Karpas-422 (cell line): ENCODE measurements at regions not wholly inside any gene's neighbourhood (a gene's known extent, or its start where the extent isn't known, plus 50 kb on each side); places are given as distances from the start of the nearest gene placed in this dataset.

Experiments used
- DNase-seq: peaks from one replicate; pipeline ENCODE4 v3.0.0-alpha.2; 2015
- H2AFZ ChIP-seq: fragments of 200-600 bp; sonication (generic); 2 replicates; pipeline ENCODE4 v1.6.1; 2014; ENCODE audit warnings: antibody characterized with exemption, low read length, mixed read lengths
- H3K27ac ChIP-seq: fragments of 200-600 bp; sonication (generic); 2 replicates; pipeline ENCODE4 v1.5.1; 2014; ENCODE audit warnings: mild to moderate bottlenecking, low read length, moderate library complexity
- H3K27me3 ChIP-seq: fragments of 200-600 bp; sonication (generic); 2 replicates; pipeline ENCODE4 v1.6.1; 2014; ENCODE audit warnings: low read length, mixed read lengths
- H3K36me3 ChIP-seq: fragments of 200-600 bp; sonication (generic); 2 replicates; pipeline ENCODE4 v1.6.1; 2014; ENCODE audit warnings: low read length, mixed read lengths; ENCODE audit not compliant: insufficient read depth
- H3K4me1 ChIP-seq: fragments of 200-600 bp; sonication (generic); 2 replicates; pipeline ENCODE4 v1.6.1; 2014; ENCODE audit warnings: mild to moderate bottlenecking, low read length, mixed read lengths
- H3K4me2 ChIP-seq: fragments of 200-600 bp; sonication (generic); 2 replicates; pipeline ENCODE4 v1.6.1; 2014; ENCODE audit warnings: low read length, low read depth, mild to moderate bottlenecking; ENCODE audit not compliant: poor library complexity, severe bottlenecking
- H3K4me3 ChIP-seq: fragments of 200-600 bp; sonication (generic); 2 replicates; pipeline ENCODE4 v1.5.1; 2014; ENCODE audit warnings: mild to moderate bottlenecking, antibody characterized with exemption, low read length, mixed read lengths
- H3K79me2 ChIP-seq: fragments of 200-600 bp; sonication (generic); 2 replicates; pipeline ENCODE4 v1.6.1; 2014; ENCODE audit warnings: mild to moderate bottlenecking, low read length, mixed read lengths
- H3K9ac ChIP-seq: fragments of 200-600 bp; sonication (generic); 2 replicates; pipeline ENCODE4 v1.6.0; 2014; ENCODE audit warnings: low read length
- H3K9me2 ChIP-seq: fragments of 200-600 bp; sonication (generic), shearing (Covaris generic); replicated peaks from 2 replicates; pipeline ENCODE4 v1.6.0; 2014; ENCODE audit warnings: mild to moderate bottlenecking, low read length, moderate library complexity; ENCODE audit not compliant: insufficient read depth
- H3K9me3 ChIP-seq: fragments of 300-700, 200-600 bp; sonication (generic); 2 replicates; pipeline ENCODE4 v1.6.1; 2014; ENCODE audit warnings: low read length, mixed read lengths
- H4K20me1 ChIP-seq: fragments of 200-600 bp; sonication (generic); 2 replicates; pipeline ENCODE4 v1.6.1; 2014; ENCODE audit warnings: mild to moderate bottlenecking, antibody characterized with exemption, low read length, low read depth; ENCODE audit not compliant: insufficient read depth

DNA sequence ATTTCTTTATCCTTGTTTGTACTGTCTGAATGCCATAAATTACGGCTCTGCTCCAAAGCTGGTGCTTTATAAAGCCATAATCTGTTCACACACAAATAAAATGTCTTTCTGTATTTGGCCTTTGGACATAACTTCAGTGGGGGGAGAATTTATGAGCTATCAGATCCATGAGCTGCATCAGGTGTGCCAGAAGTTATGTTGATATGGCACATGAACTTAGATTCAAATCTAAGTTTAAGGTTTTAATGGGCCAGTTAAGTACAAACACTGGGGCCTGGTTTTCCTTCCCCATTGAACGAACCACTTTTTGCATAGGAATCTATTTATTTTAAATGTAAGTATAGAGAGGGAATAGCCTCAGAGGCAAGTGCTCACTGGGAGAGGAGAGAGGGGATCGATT is 239.9 kb downstream of the NFKBIZ start:
- no peaks in the 10 kb centered on the region for H3K4me1 ChIP-seq

DNA sequence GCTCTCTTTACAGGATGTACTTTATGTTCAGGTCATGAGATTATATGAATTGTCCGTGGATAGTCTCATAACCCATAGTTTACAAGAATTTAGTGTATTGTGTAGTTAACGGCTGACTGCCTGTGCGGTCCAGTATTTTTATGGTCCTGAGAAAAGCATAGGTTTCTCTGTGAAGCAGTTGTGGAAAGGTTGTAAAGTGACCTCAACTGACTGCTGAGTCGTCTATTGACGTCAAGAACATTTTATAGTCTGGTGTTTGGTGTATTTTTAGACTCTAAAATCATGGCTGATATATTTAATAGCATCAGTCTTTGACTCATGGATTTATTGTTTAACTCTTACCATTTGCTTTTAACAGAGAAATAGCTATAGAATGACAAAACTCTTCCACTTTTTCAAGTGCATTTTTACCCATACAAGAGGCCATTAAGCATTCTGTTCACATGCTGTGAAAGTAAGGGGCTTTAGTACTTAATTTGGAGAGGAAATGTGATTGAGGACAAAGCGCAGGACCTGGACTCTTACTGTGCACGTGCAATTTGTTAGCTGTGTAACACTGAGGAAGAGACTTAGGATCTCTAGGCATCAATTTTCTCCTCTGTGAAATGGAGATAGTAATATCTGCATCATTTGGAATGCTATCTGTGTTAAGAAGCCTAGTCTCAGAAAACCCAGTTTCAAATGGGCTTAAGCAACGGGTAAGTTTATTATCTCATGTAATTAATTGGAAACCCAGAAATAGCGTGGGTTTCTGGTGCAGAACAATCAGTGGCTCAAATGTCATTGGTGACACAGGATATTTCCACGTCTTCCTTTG is 240.8 kb downstream of the NFKBIZ start:
- H3K36me3 ChIP-seq: no peaks in the 10 kb centered on the region
- no peaks in the 10 kb centered on the region for H3K4me1 ChIP-seq
- H4K20me1 ChIP-seq: no peaks in the 10 kb centered on the region
- H3K4me3 ChIP-seq: no peak overlapping the region
- no peak for DNase-seq
- H3K9me2 ChIP-seq: no peaks in the 10 kb centered on the region
- no peaks in the 10 kb centered on the region for H3K9me3 ChIP-seq
- H3K79me2 ChIP-seq: no peaks in the 10 kb centered on the region
- H3K9ac ChIP-seq: no peak overlapping the region
- no peak overlapping the region for H3K4me2 ChIP-seq
- no peak overlapping the region for H3K27ac ChIP-seq
- no peaks in the 10 kb centered on the region for H3K27me3 ChIP-seq
- H2AFZ ChIP-seq: no peak overlapping the region

More for the DNA sequence above, 239.9 kb downstream of the NFKBIZ start:
- no peaks in the 10 kb centered on the region for H3K36me3 ChIP-seq
- no peak overlapping the region for H3K4me3 ChIP-seq
- no peaks in the 10 kb centered on the region for H3K79me2 ChIP-seq
- H3K27ac ChIP-seq: no peak overlapping the region
- no peaks in the 10 kb centered on the region for H4K20me1 ChIP-seq
- H3K9ac ChIP-seq: no peak overlapping the region
- H3K9me3 ChIP-seq: no peaks in the 10 kb centered on the region
- DNase-seq: no peak
- no peak overlapping the region for H2AFZ ChIP-seq
- H3K4me2 ChIP-seq: no peak overlapping the region
- H3K9me2 ChIP-seq: no peaks in the 10 kb centered on the region
- H3K27me3 ChIP-seq: no peaks in the 10 kb centered on the region

DNA sequence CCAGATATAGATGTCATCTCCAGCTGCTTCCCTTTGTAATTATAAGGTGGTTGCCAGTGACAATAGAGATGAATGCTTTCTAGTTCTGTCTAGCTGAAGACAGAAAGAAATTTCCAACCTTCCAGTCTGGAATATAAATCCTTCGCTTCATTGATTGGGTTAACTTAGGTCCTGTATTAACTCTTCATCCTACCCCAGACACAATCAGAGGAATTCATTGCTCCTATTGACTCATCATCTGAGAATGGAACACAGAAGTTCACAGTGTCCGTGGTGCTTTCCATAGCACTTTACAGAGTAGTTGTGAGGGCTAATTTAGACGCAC is 241.4 kb downstream of the NFKBIZ start:
- H3K9ac ChIP-seq: no peak overlapping the region
- no peak overlapping the region for H3K4me2 ChIP-seq
- H3K27me3 ChIP-seq: no peaks in the 10 kb centered on the region

DNA sequence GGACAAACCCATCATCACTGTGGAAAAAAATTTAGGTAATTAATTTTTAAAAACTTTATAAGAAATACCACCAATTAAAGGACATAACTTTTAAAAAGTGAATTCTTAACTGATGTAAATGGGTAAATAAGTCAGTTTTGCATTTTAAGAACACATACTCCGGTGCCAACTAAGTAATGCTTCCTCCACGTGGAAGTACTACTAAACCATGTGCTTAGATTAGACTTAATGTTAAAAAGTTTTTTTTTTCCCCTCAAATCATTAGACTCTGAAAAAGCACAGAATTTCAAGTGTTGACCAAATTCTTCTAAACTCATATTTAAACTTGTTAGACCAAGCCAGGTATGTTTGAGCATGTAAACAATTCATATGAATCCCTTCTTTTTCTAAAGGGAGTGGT is 242.0 kb downstream of the NFKBIZ start:
- Histone ChIP-seq H2AFZ (no peak overlapping the region), H3K27ac (no peak overlapping the region), H3K9ac (no peak overlapping the region), H3K27me3 (no peaks in the 10 kb centered on the region), H3K79me2 (no peaks in the 10 kb centered on the region), H3K4me1 (no peaks in the 10 kb centered on the region), H3K4me2 (no peak overlapping the region), H3K4me3 (no peak overlapping the region), H4K20me1 (no peaks in the 10 kb centered on the region), H3K36me3 (no peaks in the 10 kb centered on the region), H3K9me3 (no peaks in the 10 kb centered on the region), H3K9me2 (no peaks in the 10 kb centered on the region)
- DNase-seq: no peak

More for the DNA sequence above, 241.4 kb downstream of the NFKBIZ start:
- H3K36me3 ChIP-seq: no peaks in the 10 kb centered on the region
- DNase-seq: no peak
- H4K20me1 ChIP-seq: no peaks in the 10 kb centered on the region
- no peaks in the 10 kb centered on the region for H3K9me2 ChIP-seq
- H3K27ac ChIP-seq: no peak overlapping the region
- no peaks in the 10 kb centered on the region for H3K9me3 ChIP-seq
- H2AFZ ChIP-seq: no peak overlapping the region
- no peak overlapping the region for H3K4me3 ChIP-seq
- H3K79me2 ChIP-seq: no peaks in the 10 kb centered on the region
- H3K4me1 ChIP-seq: no peaks in the 10 kb centered on the region

DNA sequence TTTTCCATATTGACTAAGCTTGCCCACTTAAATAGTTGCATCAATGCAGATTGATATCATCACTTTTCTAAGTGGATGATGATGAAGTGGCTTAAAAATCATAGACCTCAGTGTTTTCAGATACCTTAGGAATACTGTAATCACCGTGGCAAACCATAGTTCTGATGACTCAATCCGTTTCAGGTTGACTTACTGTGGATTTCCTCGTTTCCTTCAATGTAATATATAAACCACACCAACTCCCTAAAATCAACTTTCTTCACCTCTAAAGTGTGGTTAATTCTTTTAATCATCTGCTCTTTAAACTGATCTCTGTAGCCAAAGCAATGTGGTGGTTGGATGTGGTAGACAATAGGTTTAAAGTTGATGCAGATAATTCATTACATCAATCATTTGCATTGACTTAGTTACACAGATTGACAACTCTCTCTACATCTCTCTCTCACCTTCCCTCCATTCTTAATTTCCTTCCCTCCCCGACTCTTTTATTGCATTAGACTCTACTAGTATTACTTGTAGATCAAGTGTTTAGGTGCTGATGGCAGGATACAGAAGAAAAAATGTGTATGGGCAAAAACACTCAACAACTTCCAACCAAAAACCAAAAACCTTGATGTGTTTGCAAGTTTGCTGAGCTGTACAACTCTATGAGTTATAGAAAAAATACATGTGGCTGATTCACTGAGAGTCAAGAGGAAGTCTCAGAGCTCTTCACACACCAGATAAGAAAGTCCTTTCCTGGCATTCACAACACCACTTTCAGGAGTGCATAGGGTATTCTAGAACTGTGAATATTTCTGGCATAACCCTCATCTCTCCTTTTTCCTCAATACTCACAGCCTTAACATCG is 243.5 kb downstream of the NFKBIZ start:
- H3K27ac ChIP-seq: no peak overlapping the region
- H3K9me2 ChIP-seq: no peaks in the 10 kb centered on the region
- H2AFZ ChIP-seq: no peak overlapping the region
- H3K27me3 ChIP-seq: no peaks in the 10 kb centered on the region
- no peaks in the 10 kb centered on the region for H4K20me1 ChIP-seq
- no peaks in the 10 kb centered on the region for H3K4me1 ChIP-seq
- no peak overlapping the region for H3K4me2 ChIP-seq
- no peaks in the 10 kb centered on the region for H3K36me3 ChIP-seq
- DNase-seq: no peak
- no peaks in the 10 kb centered on the region for H3K79me2 ChIP-seq
- no peaks in the 10 kb centered on the region for H3K9me3 ChIP-seq
- H3K9ac ChIP-seq: no peak overlapping the region
- no peak overlapping the region for H3K4me3 ChIP-seq

DNA sequence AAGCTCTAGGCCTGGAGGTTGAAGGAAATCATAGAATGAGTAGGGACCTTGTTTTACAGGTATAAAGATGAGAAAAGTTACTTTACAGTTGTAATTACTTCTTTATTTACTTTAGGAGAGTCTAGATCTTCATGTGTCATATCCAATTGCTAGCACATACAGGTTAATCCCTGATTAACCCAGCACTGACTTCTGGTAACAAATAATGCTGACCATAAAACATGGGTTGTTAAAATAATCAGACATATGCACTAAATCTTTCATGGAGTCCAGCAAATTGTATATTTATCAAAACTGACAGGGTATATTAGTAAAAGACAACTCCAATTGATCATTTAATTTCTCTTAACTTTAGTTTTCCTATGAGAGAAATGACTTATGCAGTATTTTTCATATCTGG is 245.2 kb downstream of the NFKBIZ start:
- H3K4me2 ChIP-seq: no peak overlapping the region
- no peaks in the 10 kb centered on the region for H4K20me1 ChIP-seq
- H3K9ac ChIP-seq: no peak overlapping the region
- H3K27ac ChIP-seq: no peak overlapping the region
- no peaks in the 10 kb centered on the region for H3K36me3 ChIP-seq
- H3K9me2 ChIP-seq: no peaks in the 10 kb centered on the region
- no peak overlapping the region for H3K4me3 ChIP-seq
- no peak for DNase-seq
- no peaks in the 10 kb centered on the region for H3K4me1 ChIP-seq
- no peaks in the 10 kb centered on the region for H3K27me3 ChIP-seq
- H3K79me2 ChIP-seq: no peaks in the 10 kb centered on the region
- no peaks in the 10 kb centered on the region for H3K9me3 ChIP-seq
- H2AFZ ChIP-seq: no peak overlapping the region

DNA sequence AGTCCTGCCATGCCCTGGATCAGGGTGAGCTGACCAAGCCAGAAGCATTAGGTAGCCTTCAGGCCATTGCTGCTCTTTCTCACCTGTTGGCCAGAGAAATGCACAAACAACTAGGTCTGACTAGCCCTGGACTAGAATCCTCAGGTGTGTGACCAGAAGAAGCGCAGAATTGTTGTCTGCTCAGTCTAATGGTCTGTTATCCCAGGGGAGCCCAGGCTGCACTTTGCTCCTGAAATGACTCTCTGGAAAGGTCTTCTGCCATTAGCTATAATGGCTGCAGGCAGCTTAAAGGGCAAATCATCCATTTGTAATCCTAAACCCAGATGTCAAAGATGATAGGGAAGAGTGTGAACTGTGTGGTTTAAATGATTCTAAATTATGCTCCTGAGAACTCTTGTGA is 246.1 kb downstream of the NFKBIZ start:
- H2AFZ ChIP-seq: no peak overlapping the region
- H3K4me1 ChIP-seq: no peaks in the 10 kb centered on the region
- no peaks in the 10 kb centered on the region for H3K9me3 ChIP-seq
- no peak overlapping the region for H3K4me2 ChIP-seq
- no peaks in the 10 kb centered on the region for H3K27me3 ChIP-seq
- DNase-seq: no peak
- H3K27ac ChIP-seq: no peak overlapping the region
- no peaks in the 10 kb centered on the region for H3K79me2 ChIP-seq
- no peaks in the 10 kb centered on the region for H4K20me1 ChIP-seq
- H3K4me3 ChIP-seq: no peak overlapping the region
- no peaks in the 10 kb centered on the region for H3K36me3 ChIP-seq
- H3K9ac ChIP-seq: no peak overlapping the region
- no peaks in the 10 kb centered on the region for H3K9me2 ChIP-seq

DNA sequence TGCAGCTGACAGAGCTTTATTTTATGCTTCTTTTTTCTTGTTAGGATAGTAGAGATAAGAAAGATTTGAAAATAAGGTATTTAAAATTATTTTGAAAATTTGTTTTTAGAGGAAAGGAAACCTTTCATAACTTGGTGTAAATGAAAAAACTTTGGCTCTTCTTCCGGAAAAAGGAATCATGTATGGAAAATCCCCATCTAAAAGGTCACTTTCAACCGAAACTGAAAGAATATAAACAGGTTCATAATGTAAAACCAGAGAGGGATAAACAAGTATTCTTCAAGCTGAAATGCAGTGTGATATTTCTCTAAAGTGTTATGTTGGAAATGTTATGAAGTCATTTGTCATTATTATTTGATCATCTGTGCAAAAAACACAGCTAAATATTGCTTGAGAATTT is 246.8 kb downstream of the NFKBIZ start:
- Histone ChIP-seq H3K79me2 (no peaks in the 10 kb centered on the region), H3K27me3 (no peaks in the 10 kb centered on the region), H3K27ac (no peak overlapping the region), H3K36me3 (no peaks in the 10 kb centered on the region), H4K20me1 (no peaks in the 10 kb centered on the region), H3K4me3 (no peak overlapping the region), H3K9ac (no peak overlapping the region), H3K9me3 (no peaks in the 10 kb centered on the region), H3K9me2 (no peaks in the 10 kb centered on the region), H3K4me1 (no peaks in the 10 kb centered on the region), H3K4me2 (no peak overlapping the region), H2AFZ (no peak overlapping the region)
- DNase-seq: no peak
